Tibial artery (tissue), 4 donors: ENCODE measurements at regions not wholly inside any gene's neighbourhood (a gene's known extent, or its start where the extent isn't known, plus 50 kb on each side); places are given as distances from the start of the nearest gene placed in this dataset.
A peak's percentile ranks its signal among the peaks of the same experiment; 100 is the strongest.

ENCODE experiments used
- DNase-seq, 2 donors: peaks; one replicate each; pipeline ENCODE4 v3.0.0-alpha.2; 2019
- H3K27ac ChIP-seq, 2 donors: fragments of 200-600 bp; sonication (generic) in 1 of 2; 1 replicate in 1 of 2; 2 replicates in 1 of 2; pipeline ENCODE4 v1.5.1; 2018 to 2019; ENCODE audit warnings: mild to moderate bottlenecking in 1 of 2
- H3K27me3 ChIP-seq, 2 donors: fragments of 200-600 bp; sonication (generic) in 1 of 2; one replicate each; pipeline versions ENCODE4 v1.5.1 to v1.6.0; 2016 to 2019
- H3K36me3 ChIP-seq, 3 donors: fragments of 200-600 bp; sonication (generic) in 2 of 3; one replicate each; pipeline ENCODE4 v1.5.1; 2016 to 2019; ENCODE audit warnings: mild to moderate bottlenecking in 2 of 3
- H3K4me1 ChIP-seq, 4 donors: fragments of 200-600 bp; sonication (generic) in 2 of 4; 1 replicate in 3 of 4; 2 replicates in 1 of 4; pipeline ENCODE4 v1.5.1; 2016 to 2019
- H3K4me3 ChIP-seq, 2 donors: fragments of 200-600 bp; sonication (generic) in 1 of 2; 1 replicate in 1 of 2; 2 replicates in 1 of 2; pipeline ENCODE4 v1.5.1; 2018 to 2019; ENCODE audit warnings: mild to moderate bottlenecking in 2 of 2
- H3K9me3 ChIP-seq, 3 donors: fragments of 200-600 bp; sonication (generic) in 1 of 3; one replicate each; pipeline ENCODE4 v1.5.1; 2016 to 2019
- CTCF ChIP-seq, 2 experiments: fragments of 200-600 bp in 1 of 2; fragments of 450-650 bp in 1 of 2; IDR thresholded peaks; one replicate each; pipeline ENCODE4 v1.5.1; 2017 to 2019; ENCODE audit warnings: antibody characterized with exemption in 2 of 2, mild to moderate bottlenecking in 1 of 2, moderate library complexity in 1 of 2
- intact Hi-C: fragments of 100-400 bp; cut with DNase I; formaldehyde crosslinking; loops from one replicate; pipeline ENCODE4 v1.15.0; 2023; ENCODE audit warnings: low total_unique reads

- Histone ChIP-seq H3K9me3 (no peaks in the 10 kb centered on the region), H3K36me3 (no peaks in the 10 kb centered on the region), H3K27ac (no peak overlapping the region), H3K27me3 (no peaks in the 10 kb centered on the region), H3K4me3 (no peak overlapping the region), H3K4me1 (no peaks in the 10 kb centered on the region)
- intact Hi-C loops: no loop called here
- DNase-seq: no peak
- TF ChIP-seq CTCF (IDR thresholded peaks at IDR 0.05): no peak
These were observed 193.1 kb upstream of the ADCY2 start for GRCh38 chr5:7202846-7203245.

- H3K27me3 ChIP-seq: no peaks in the 10 kb centered on the region
- H3K4me1 ChIP-seq: peaks cover 0 to 22% (median 2%) of the 10 kb centered on the region in 4 donors
- intact Hi-C loops: no loop called here
- peak overlapping the region in 1 of 2 donors; percentile 64 for H3K27ac ChIP-seq
- H3K4me3 ChIP-seq: no peak overlapping the region
- H3K36me3 ChIP-seq: no peaks in the 10 kb centered on the region
- DNase-seq: no peak
- H3K9me3 ChIP-seq: no peaks in the 10 kb centered on the region
- no peak for TF ChIP-seq CTCF (IDR thresholded peaks at IDR 0.05)
These were observed 188.0 kb upstream of the ADCY2 start for GRCh38 chr5:7207979-7208378.

GRCh38 chr5:7208938-7209337 is 187.0 kb upstream of the ADCY2 start:
- intact Hi-C loops: no loop called here
- Histone ChIP-seq H3K36me3 (no peaks in the 10 kb centered on the region), H3K9me3 (no peaks in the 10 kb centered on the region), H3K27ac (peak overlapping the region; percentile 16 to 64), H3K27me3 (no peaks in the 10 kb centered on the region), H3K4me1 (peaks cover 0 to 22% (median 2%) of the 10 kb centered on the region in 4 donors), H3K4me3 (no peak overlapping the region)
- DNase-seq: peak; percentile 68 to 85
- no peak for TF ChIP-seq CTCF (IDR thresholded peaks at IDR 0.05)

GRCh38 chr5:7209658-7210057 is 186.3 kb upstream of the ADCY2 start:
- Histone ChIP-seq H3K27ac (peak overlapping the region; percentile 33 to 64), H3K4me1 (peaks cover 0 to 22% (median 2%) of the 10 kb centered on the region in 4 donors), H3K9me3 (no peaks in the 10 kb centered on the region), H3K4me3 (no peak overlapping the region), H3K27me3 (no peaks in the 10 kb centered on the region), H3K36me3 (no peaks in the 10 kb centered on the region)
- peak; percentile 71 to 76 for DNase-seq
- TF ChIP-seq CTCF (IDR thresholded peaks at IDR 0.05): no peak
- intact Hi-C loops: no loop called here

GRCh38 chr5:7210549-7210948 is 185.4 kb upstream of the ADCY2 start:
- no peak for DNase-seq
- H3K36me3 ChIP-seq: no peaks in the 10 kb centered on the region
- no peaks in the 10 kb centered on the region for H3K9me3 ChIP-seq
- H3K4me3 ChIP-seq: no peak overlapping the region
- H3K4me1 ChIP-seq: peaks cover 0 to 22% (median 2%) of the 10 kb centered on the region in 4 donors
- intact Hi-C loops: no loop called here
- no peak for TF ChIP-seq CTCF (IDR thresholded peaks at IDR 0.05)
- H3K27me3 ChIP-seq: no peaks in the 10 kb centered on the region
- no peak overlapping the region for H3K27ac ChIP-seq

GRCh38 chr5:7213525-7213924 is 182.4 kb upstream of the ADCY2 start:
- DNase-seq: no peak
- intact Hi-C loops: no loop called here
- TF ChIP-seq CTCF (IDR thresholded peaks at IDR 0.05): no peak

More at GRCh38 chr5:7213525-7213924, 182.4 kb upstream of the ADCY2 start:
- Histone ChIP-seq H3K4me3 (no peak overlapping the region), H3K36me3 (no peaks in the 10 kb centered on the region), H3K9me3 (no peaks in the 10 kb centered on the region), H3K27me3 (no peaks in the 10 kb centered on the region), H3K4me1 (peaks cover 0 to 20% (median 2%) of the 10 kb centered on the region in 4 donors), H3K27ac (no peak overlapping the region)
